ENCODE measurements at regions not wholly inside any gene's neighbourhood (a gene's known extent, or its start where the extent isn't known, plus 50 kb on each side); places are given as distances from the start of the nearest gene placed in this dataset.
A peak's percentile ranks its signal among the peaks of the same experiment; 100 is the strongest.

DNA sequence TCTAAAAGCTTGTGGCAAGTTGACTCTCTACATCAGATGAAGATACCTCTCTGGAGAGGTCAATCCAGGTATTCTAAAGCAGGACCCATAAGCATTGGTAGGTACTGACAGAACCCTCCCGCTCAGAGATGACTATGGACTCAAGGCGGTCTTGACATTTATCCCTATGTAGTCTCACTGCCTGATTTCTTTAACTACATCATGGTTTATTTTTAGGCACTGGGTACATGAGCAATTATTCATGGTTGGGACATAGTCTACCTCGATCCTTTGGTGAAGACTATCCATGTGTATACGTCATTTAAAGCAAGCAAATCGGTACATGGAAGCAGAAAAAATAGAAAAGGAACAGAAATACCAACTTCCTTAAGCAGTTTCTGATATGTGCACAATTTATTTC, 136.2 kb upstream of the TAB2 start:
- no peak for DNase-seq (ENCODE audit: low read depth in 3 of 3)

DNA sequence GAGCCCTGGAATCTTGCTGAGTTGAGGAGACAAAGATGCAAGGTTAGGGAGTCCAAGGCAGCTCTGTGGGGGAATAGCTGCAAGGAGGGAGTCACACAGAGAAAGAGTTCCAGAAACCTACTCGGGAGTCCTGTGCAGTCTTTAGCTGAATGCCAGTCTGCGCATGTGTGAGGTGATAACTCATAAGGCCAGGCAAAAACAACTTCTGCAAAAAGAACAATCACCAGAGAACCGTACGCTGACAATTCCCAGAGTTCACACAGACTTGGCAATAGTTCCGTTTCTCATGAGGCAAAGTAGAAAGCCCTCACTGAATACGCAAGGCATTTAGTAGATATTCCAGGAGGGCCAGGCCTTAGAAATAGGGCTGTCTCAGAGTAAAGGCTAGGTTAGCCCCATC, 135.2 kb upstream of the TAB2 start:
- DNase-seq (ENCODE audit: low read depth in 3 of 3) = no peak

DNA sequence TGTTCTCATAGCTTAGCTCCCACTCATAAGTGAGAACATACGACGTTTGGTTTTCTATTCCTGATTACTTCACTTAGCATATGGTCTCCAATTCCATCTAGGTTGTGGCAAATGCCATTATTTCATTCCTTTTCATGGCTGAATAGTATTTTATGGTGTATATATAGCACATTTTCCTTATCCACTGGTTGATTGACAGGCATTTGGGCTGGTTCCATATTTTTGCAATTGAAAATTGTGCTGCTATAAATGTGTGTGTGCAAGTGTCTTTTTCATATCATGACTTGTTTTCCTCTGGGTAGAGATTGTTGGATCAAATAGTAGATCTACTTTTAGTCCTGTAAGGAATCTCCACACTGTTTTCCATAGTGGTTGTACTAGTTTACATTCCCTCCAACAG, 133.0 kb upstream of the TAB2 start:
- no peak for DNase-seq (ENCODE audit: low read depth in 3 of 3)

DNA sequence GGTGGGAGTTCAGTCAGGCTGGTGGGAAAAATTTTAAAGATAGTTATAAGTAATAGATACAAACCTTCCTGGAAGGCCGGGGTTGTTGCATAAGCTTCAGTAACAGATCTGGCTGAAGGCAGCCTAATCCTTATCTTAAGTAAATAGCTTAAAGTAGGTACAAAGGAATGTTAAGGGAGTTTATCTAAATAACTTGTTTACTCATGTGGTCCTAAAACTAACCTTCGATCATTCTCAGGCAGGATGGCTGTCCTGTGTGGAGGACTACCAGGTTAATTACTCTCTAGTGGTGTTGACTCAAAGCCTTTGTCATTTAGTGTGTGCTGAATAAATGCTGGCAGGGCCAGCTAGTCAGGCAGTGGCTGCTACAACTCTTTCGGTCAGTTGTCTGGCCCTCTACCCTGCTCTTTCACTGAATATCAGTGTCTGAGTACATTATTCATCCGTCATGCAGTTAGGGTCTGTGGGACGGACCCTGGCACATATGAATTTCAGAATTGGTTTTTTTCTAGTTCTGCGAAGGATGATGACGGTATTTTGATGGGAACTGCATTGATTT, 131.6 kb upstream of the TAB2 start:
- DNase-seq (ENCODE audit: low read depth in 3 of 3) = no peak

DNA sequence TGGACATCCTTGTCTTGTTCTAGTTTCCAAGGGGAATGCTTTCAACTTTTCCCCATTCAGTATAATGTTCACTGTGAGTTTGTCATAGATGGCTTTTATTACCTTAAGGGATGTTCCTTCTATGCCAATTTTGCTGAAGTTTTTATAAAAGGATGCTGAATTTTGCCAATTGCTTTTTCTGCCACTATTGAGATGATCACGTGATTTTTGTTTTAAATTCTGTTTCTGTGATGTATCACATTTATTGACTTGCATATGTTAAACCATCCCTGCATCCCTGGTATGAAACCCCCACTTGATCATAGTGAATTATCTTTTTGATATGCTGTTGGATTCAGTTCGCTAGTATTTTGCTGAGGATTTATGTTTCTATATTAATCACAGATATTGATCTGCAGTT, 130.6 kb upstream of the TAB2 start:
- no peak for DNase-seq (ENCODE audit: low read depth in 3 of 3)

DNA sequence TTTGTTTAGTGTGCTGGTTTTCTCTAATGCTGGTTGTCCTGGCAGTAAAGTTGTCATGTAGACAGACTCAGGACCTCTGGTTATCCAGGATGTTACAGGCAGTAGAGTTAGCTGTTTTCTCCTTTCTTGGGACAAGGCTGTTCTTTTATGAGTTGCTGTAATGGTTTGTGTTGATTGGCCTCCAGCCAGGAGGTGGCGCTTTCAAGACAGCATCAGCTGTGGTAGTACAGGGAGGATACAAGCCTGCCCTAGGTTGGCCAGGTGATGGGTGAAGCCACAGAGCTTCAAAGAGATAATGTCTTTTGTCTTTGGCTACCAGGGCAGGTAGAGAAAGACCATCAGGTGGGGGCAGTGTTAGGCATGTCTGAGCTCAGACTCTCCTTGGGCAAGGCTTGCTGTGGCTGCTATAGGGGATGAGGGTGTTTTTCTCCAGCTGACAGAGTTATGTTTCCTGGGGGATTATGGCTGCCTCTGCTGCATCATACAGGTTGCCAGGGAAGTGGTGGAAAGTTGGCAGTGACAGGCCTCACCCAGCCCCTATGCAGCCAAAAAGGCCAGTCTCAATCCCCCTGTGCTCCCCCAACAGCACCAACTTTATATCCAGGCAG, 127.2 kb upstream of the TAB2 start:
- peak; percentile 35 to 62 (median 55) for DNase-seq (ENCODE audit: low read depth in 3 of 3)

DNA sequence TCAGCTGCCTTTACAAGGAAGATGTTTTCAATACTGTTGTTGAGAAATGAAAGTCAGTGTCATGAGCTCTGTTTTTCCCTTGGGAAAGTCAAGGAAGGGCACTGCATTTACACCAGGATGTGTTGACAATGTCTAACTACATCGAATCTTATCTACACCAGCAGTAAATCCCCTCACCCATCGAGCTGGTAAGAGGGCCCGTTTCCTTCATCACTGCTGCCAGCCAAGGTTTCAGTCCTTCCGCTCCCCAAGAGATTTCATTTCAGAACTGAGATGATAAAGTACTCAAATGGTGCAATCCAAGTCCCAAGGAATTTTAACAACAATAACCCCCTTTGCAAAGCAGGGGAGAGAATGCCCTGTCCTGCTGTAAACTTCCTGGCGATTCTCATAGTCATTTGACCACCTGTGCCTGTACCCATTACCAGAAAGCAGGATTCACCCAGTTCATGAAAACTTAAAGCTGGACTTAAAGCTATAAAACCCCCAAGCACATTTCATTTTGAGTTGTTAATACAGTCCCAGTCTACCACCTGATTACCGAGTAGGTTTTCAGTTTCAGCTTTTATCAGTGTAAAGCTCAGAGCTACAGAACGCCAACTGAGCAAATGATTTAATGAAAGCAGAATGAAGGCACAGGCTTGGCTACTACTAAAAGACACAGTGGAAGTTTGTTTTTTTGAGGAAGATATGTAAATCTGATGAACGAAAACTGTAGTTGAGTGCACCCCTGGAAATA, 122.5 kb upstream of the TAB2 start:
- DNase-seq (ENCODE audit: low read depth in 3 of 3) = no peak

DNA sequence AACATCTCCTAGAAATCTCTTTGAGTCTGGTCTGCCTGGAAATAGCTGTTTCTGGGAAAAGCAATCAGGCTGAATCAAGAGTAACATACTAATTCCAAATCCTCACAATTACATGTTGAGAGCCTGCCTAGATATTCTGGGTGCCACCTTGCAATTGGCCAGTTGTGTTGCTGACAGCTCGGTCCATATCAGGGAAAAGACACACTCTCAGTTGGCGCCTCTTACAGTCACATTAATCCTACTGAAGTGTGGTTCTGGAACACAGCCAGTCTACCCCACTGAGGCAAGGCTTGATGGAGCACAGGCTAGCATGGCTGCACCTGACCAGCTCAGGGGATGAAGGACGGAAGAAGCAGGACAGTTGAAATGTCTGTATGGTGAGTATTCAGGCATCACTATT, 121.4 kb upstream of the TAB2 start:
- no peak for DNase-seq (ENCODE audit: low read depth in 3 of 3)

DNA sequence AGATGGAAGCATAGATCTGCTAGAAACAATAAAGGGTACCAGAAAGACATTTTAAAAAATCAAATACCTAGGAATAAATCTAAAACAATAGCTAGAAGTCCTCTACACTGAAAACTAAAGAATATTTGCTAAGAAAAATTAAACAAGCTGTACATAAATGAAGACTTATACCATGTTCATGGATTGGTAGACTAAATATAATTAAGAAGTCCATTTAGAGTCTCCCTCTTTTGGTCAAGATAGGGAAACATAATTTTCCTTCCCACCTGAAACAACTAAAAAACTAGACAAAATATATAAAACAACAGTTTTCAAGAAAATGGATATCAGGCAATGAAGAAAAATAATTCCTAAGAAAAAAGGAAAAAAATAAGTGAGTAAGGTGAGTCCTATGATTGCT, 120.0 kb upstream of the TAB2 start:
- no peak for DNase-seq (ENCODE audit: low read depth in 3 of 3)

DNA sequence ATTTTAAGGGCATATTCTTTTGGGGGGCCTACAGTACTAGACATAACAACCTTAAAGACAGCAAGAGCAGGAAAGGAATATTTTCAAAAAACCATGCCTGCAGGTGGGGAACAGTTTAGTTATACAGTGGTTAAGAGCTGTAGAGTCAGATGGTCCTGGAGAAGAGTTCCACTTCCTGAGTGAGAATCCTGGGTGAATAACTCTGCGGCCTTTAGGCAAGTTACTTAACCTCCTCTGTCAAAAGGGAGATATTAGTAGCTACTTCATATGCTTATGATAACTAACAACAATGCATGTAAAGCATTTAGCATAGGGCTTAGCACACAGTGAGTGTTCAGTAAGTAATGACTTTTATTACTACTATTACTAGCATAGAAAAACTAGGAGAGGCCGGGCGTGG, 119.2 kb upstream of the TAB2 start:
- no peak for DNase-seq (ENCODE audit: low read depth in 3 of 3)

DNA sequence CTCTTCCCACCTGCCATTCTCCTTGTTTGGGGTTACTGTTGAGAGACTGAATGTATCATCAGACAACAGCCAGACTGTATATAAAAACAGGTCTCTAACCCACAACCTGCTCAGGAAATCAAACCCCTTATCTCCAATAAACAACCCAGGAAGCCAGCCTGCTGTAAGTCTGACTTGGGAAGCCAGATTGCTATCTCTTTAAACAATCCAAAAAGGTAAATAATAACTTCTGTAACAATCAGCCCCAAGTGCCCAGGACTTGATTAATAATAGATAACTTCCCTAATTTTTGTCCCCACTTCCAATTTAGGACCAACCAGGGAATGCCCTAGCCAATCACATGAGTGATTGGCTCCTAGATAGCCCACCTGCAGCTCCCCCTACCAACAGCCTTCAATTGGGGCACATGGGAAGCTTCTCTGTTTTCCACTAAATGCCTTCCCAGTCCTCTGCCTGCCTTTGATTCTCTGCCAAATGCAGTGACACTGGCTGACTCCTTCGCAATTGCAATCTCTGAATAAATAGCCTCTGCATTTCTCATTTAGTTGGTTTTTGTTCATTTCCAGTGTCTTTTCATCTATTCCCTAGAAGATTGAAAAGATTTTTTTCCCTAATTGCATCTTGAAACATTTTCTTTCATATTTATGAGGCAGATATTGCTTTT, 117.1 kb upstream of the TAB2 start:
- DNase-seq (ENCODE audit: low read depth in 3 of 3) = no peak

DNA sequence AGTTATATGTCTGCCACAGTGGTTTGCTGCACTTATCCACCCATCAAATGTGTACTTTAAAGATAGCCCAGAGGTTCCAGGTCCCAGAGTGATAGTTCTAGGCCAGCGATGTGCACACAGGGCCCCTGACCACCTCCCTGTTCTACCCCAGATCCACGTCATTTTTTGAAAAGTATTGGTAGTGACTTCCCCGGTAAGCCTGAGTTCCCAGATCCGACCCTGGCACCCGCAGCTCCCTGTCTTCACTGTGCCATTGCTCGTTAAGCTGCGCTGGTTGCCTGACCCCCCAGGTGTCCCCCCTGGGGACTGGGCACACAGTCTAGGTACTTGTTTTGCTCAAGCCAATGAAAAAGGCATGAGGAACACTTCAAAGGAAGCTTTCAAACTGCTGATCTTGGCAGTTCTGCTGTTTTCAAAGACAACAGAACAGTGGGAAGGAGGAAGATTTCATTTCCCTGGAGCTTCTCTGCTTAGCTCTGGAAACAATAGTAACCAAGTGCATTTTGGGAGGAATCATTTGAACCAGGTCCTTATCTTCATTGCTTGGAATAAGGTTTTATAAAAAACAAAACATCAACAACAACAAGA, 116.3 kb upstream of the TAB2 start:
- DNase-seq (ENCODE audit: low read depth in 3 of 3) = no peak

DNA sequence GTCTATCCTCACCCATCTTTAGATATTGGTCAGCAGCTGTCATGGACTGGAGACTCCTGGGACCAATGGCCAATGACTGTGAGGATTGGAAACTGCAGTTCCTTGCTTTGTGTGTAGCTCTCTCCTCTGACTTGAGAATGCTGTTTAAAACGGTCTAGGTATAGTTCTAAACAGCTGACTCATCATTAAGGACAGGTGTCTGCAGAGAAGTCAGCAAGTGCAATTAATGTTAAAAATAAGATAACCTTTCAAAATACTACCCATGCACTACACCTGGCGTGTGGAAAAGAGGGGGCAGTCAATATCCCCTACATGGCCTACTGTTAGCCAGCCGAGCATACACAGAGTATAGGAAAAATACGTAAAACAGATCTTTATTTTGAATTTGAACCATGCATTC, 115.4 kb upstream of the TAB2 start:
- DNase-seq (ENCODE audit: low read depth in 3 of 3) = no peak

DNA sequence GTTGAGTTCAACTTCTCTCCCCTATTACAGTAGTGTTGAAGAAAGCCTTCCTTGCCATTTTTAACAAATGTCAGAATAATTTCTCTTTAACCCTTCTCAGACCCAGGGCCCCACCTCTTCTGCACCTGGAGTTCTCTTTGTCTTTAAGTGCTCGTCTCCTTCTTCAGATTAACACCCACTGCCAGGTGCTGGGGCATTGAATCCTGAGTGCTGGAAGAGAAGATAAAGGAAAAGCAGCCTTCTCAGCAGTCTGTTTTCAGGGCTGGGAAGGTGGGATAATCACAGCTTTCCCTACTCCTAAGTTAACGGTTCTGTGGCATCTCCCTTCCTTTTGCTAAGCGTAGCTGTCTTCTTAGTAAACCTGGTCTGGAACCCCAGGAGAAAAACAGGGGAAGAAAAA, 114.6 kb upstream of the TAB2 start:
- no peak for DNase-seq (ENCODE audit: low read depth in 3 of 3)

DNA sequence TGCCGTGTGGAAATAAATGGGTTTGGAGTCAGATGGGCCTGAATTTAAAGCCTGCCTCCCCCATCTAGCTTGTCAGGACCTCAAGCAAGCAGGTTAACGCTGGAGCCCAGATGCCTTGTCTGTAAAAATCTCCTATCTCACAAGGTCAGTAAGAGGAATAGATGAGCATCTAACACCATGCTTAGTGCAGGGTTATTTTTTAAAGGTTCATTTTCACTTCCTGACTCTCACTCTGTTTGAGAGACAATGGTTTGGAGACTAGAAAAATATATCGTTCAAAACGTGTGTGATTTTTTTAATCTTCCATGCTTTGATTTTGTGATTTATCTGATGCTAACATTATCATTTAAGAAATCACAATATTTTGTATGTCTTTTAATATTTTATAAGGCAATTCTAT, 114.0 kb upstream of the TAB2 start:
- no peak for DNase-seq (ENCODE audit: low read depth in 3 of 3)

DNA sequence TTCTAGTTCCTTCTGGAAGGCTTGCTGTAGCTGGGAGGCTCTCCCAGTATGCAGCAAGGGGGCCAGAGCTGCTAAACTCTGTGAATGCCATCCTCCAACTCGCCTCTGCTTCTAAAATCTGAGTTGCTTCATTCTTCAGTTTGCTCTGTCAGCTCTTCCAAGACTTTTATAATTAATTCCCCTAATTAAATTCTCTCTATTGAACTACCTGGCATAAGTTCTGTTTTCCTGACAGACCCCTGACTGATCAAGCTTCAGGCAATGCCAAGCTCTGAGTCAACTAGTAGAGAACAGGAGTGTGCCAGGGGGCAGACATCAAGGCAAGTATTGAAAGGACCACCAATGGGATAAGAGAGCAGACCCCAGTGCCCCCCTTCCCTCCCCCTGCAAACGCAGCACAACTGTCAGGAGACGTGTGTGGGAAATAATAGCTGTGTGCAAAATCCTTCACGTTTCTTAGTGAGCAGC, 109.3 kb upstream of the TAB2 start:
- DNase-seq (ENCODE audit: low read depth in 3 of 3) = no peak

DNA sequence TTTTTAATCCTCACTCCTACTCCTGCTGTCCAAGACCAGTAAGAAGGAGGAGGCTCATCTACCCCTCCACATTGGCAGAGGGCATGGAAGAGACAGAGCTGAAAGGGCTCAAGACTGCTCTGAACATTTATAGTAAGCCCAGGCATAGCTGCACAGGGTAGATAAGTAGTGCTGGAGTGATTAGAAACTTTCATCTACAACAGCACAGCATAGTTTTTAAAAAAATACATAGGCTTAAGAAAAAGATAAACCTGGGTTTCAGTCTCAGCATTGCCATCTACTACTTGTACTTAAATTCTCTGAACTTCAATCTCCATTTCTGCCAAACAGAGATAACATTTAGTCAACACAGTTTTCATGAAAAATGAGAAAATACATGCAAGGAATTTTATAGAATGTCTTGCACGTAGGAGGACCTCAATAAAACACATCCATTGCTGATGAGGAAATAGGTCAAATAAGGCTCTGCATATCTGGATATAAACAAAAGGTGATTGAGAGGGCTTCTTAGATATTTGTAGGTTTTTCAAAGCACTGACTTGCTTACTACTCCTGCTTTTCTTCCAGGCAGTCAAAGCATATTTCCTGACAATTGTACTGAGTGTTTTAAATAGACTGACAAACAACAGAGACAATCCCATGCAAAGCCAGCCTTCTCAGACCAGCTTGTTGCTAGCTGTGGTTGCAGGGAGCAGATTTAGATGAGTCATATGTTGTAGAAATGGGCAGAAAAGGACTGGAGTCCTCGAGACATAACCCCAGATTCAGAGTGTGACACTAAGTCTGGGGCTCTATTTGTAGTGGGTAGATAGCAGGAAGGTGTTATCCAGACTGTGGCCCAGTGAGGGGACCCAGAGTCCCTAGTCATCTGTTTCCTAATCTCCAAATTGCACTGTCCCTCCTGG, 107.4 kb upstream of the TAB2 start:
- no peak for DNase-seq (ENCODE audit: low read depth in 3 of 3)

DNA sequence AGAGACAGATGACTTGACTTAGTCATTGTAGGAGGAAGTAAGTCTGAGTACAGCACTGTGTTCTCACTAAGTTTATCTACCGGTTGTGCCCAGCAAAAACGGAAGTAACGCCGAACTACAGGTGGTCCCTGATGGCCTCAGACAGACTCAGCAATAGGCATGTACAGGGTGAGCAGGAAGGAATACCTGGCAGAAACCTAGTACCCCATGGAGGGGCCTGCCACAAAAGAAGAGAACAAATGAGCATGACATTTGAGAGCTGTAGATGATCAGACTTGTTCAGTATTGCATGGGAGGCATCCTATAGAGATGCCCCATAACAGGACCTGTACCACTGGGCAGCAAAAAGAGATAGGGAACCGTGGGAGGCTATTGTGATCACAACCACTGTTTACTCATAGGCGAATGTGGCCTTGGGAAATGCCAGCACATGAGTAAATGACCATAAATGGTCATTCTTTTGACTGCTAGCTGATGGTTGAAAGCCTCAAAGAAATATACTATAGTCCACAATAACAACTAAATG, 106.4 kb upstream of the TAB2 start:
- DNase-seq (ENCODE audit: low read depth in 3 of 3) = no peak

DNA sequence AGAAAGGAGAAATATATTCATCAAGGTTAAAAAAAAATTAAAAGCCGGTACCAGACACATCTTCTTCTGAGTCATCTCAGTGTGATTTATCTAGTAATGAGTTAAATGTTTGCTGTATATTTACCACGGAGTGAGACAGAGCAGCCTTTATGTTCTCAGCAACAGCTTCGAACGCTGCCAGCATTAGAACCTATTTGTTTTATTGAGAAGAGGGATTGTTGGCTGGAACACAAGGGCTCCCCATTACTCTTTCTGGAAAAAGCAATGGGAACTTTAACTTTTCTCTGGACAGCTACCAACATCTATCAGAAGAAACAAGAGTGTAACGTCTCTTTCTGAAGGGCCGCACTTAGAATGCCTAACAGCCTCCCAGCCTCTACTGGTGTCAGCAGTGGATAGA, 105.3 kb upstream of the TAB2 start:
- no peak for DNase-seq (ENCODE audit: low read depth in 3 of 3)

DNA sequence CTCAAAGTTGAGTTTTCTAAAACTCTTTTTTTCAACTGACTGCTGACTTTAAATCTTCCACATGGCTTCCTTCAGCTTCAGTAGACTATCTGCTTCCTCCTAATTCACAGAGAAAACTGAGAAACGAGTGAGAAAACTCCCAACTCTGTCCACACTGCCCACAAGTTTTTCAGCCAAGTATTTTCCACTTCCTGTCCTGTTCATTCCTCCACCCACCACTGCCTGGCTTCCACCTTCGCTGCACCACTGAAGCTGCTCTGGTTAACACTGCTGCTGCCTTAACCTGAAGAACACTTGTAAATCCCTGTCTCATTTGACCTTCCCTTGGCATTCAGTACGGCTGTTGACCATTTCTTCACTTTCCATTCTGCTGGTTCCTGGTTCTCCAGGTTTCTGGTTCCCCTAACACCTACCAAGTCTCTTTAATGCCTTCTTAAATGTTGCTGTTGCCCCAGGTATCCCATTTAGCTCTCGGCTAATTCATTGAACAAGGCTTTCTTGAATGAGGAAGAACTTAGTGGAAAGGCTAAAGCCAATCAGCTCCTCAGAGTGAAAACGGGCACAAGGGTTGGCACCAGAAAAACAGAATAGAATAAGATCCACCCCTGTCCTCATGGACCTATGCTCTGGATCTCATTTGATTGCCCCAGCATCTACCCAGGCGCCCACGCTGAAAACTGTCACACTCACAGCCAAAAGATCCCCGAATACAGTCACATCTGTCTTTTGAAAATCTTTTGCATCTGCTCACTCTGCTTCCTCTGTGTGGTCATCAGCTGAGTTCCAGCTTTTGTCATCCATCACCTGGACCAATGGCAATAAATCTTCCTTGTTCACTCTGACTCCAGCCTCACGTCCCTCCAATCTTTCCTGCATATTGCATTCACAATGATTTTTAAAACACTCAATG, 104.4 kb upstream of the TAB2 start:
- peak in 1 of 3 donors; percentile 27 for DNase-seq (ENCODE audit: low read depth in 3 of 3)
